GM19372 (cell line): ENCODE measurements at regions not wholly inside any gene's neighbourhood (a gene's known extent, or its start where the extent isn't known, plus 50 kb on each side); places are given as distances from the start of the nearest gene placed in this dataset.
"Not testable (repeated sequence)": the region's sequence is repeated elsewhere in the genome, so short reads cannot be mapped to it uniquely, and the experiment has no call there.

ENCODE experiments used
- ATAC-seq: cut with Tn5 transposase; IDR thresholded peaks from one replicate; pipeline ENCODE4 v1.9.1; 2021; ENCODE audit warnings: mild to moderate bottlenecking, low read depth, moderate library complexity; ENCODE audit not compliant: unreplicated experiment

DNA sequence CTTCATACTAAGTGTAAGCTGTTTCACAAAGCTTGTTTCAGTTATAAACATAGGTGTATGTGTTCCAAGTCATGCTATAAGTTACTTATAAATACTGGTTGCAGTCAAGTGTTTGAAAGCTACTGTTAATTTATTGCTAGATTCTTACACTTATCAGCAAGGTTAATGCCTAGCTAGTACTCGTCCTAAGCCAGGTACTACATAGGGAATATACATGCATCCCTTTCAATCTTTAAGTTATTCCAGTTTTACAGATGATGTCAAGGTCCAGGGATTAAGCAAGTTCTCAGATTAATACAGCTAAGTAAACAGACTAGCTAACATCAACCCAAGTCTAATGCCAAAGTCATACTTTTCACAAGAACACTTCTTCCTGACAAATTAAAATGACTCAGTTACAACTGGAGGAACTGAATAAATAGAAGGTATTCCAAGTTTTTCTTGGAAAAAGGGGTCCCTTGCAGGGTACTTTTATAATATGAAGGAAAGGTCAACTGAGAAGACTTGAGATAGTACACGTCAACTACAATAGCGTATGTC lies 652.2 kb upstream of the USP24 start:
- ATAC-seq = no peak

GRCh38 chr1:55865778-55866177 lies 650.6 kb upstream of the USP24 start:
- not testable (repeated sequence) for ATAC-seq

DNA sequence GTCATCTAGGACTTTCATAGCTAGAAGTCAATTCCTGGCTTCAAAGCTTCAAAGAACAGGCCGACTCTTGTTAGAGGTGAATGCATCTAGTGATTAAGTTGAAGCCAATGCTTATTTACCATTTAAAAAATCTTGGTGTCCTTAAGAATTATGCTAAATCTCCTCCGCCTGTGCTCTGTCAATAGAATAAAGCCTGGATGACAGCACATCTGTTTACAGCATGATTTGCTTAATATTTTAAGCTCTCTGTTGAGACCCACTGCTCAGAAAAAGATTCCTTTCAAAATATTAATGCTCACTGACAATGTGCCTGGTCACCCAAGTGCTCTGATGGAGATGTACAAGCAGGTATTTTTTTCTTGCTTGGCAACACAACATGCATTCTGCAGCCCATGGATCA lies 649.1 kb upstream of the USP24 start:
- no peak for ATAC-seq

DNA sequence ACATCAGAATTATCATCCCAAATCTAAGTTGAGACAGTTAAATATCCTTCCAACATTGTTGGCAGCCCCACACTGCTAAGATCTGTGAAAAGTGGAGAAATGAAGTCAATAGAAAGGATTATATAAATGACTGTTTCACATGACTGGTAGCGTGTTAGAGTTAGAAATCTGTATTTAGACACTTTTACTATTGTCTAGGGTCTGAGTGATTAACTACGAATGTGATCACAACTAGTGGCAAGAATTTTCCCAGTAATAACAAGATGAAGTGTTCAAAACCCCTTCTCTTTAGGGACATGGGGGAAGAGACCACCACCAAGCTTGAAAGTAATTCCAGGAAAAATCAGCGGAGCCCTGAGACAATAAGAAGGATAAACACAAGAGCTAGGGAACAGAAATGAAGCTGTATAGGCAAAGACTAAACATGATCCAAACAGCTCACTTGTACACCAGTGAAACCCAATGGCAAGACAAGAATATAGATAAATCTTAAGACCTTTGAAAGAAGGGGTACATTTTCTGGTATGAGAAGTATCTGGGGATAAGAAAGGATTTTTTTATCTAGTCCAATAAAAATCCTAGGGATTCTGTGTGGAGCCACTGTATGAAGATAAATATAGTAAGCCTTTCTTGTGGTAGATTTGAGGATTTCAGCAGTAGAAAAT lies 646.6 kb upstream of the USP24 start:
- ATAC-seq = no peak

- ATAC-seq = no peak
Measured at GRCh38 chr1:55860798-55861519, 645.8 kb upstream of the USP24 start.

- ATAC-seq = no peak
Measured at GRCh38 chr1:55860326-55860725, 645.2 kb upstream of the USP24 start.

- ATAC-seq = no peak
Measured at GRCh38 chr1:55854911-55855310, 639.7 kb upstream of the USP24 start.

GRCh38 chr1:55848906-55849305 lies 633.7 kb upstream of the USP24 start:
- no peak for ATAC-seq

DNA sequence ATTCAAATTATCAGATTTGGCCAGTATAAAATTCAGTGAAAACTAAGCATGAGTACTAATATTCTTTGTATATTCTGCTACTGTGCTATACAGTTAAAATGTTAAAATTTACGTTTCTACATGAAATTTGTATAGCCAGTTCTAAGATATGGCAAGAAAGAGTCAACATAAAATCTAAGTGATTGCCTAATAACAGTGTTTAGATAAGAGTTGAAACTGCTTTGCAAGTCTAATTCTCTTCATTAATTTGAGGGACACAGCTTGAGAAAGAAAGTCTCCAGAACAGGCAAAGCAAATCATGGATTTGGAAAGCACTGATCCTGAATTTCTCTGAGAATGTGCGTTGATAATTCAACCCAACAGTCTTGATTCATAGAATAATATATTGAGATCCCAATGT lies 630.9 kb upstream of the USP24 start:
- no peak for ATAC-seq

DNA sequence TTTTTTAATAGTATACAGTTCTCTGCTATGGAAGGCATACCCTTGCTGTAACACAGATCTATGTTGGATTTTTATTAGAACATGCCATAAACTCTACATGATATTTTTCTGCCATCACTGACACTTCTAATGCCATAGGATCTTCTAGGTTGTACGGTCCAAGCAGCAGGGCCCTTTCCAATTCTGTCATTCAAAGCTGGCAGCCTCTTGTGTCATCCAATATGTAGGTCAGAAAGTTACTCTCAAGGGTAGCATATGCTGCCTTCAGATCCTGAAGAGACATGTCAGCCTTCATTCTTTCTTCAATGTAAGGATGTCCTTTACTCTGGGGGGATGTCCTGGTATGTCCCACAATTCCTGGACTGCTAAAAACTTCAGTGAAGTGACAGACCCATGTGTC lies 629.2 kb upstream of the USP24 start:
- no peak for ATAC-seq

GRCh38 chr1:55839626-55840025 lies 624.5 kb upstream of the USP24 start:
- ATAC-seq = no peak

DNA sequence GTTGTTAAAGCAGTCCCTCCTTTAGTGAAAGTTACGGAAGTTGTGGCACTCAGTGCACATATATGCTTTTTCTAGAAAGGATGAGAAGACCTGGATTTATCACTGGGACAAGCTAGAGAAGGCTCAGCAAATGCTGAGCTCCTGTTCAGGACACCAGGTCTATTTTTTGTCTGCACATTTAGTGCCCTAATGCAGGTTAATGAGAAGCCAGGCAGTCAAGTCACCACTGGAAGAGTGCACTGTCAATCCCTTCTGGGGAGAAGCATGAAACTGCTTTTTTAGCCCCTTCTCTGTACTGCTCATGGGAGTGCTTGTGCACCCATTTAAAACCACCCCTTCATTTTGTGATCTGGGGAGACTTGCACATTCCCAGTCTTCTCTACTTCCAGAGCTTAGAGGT lies 624.1 kb upstream of the USP24 start:
- no peak for ATAC-seq

DNA sequence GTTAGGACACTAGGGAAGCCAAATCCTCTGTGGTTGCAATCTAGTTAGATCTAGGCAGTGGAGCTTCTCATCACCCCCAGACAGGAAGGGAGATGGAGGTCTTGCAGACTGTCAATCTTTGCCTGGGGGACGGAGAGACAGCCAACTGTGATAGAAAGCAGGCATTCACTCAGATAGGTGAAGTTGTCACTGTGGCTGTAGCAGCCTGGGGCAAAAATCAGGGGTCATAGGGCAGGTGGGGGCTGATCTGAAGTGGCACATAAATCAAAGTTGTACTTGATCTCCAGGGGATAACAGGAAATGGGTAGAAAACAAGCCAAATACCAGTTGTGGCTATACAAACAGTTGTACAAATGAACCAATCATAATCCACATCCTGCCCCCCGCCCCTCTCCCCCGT lies 620.9 kb upstream of the USP24 start:
- ATAC-seq = no peak

GRCh38 chr1:55833529-55834091 lies 618.4 kb upstream of the USP24 start:
- no peak for ATAC-seq

DNA sequence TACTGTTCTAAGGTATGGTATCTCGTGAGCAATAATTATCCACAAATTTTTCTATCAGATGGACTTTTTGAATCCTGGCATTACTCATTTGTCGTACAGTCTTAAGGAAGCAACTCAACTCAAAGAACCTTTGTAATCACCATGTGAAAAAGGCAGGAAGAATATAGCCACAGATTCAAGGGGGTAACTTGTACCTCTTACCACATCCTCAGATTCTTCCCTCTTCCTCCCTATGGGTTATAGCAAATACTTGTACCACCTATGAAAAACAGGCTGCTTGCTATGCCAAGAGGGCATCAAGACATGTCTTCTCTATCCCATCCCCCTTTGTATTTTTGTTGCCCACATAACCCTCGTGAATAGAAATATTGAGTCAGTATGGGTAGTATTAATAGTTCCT lies 616.6 kb upstream of the USP24 start:
- no peak for ATAC-seq

DNA sequence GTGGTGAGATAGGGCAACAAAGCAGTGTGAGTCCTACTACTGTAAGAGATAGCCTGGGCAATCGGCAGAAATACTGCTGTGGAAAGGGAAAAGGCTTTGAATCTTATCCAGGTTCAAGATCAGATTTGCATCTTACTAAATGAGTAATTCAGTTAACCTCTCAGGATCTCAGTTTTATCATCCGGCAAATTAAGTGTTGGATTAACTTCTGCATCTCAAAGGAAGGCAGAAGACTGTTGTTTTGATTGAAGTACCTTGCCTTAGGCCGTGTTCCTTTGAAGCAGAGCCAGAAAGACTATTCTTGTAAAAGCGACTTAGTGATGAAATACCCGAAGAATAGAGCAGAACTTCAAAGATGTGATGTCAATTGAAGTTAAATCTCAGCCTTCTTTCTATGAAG lies 612.9 kb upstream of the USP24 start:
- no peak for ATAC-seq

- no peak for ATAC-seq
Measured at GRCh38 chr1:55827350-55827749, 612.2 kb upstream of the USP24 start.

- ATAC-seq = no peak
Measured at GRCh38 chr1:55826381-55827080, 611.4 kb upstream of the USP24 start.

DNA sequence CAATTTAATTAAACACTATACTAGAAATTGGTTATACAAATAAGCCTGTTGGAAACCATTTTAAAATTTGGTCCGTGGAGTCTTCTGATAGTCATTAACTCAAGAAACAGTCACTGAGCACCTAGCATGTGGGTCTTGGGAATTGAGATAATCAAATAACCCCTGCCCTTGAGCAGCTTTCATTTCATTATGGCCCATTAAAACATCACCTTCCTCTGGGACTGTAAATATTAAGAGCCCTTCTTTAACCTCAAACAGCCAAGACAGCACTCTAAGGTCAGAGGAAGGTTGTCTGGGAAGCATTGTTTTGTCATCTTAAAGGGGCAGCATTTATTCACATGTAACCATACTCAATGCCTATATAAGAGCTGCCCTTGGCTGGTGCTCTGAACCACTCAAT lies 610.3 kb upstream of the USP24 start:
- no peak for ATAC-seq

DNA sequence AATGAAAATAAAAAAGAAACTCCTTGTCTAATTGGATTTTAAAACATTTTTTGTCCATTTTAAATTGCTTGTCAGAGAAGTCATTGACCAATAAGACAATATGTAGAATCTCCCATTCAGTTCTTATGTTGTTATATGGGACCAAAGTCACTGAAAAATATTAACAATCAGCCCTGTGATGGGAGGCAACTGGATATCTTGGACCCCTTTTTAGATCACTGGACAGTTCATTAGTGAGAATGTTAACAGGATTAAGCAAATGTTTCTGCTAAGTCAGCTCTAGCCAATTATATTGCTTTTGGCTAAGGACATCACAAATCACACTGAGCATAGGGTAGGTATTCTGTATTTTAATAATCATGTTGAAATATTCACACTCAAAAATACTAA lies 609.1 kb upstream of the USP24 start:
- ATAC-seq = no peak

- no peak for ATAC-seq
Measured at GRCh38 chr1:55823541-55824250, 608.5 kb upstream of the USP24 start.
